Inflammatory macrophage (primary cell): ENCODE measurements at regions not wholly inside any gene's neighbourhood (a gene's known extent, or its start where the extent isn't known, plus 50 kb on each side); places are given as distances from the start of the nearest gene placed in this dataset.
A peak's percentile ranks its signal among the peaks of the same experiment; 100 is the strongest.
"Not testable (repeated sequence)": the region's sequence is repeated elsewhere in the genome, so short reads cannot be mapped to it uniquely, and the experiment has no call there.

Source experiments
- DNase-seq, 2 donors: peaks; one replicate each; pipeline ENCODE4 v3.0.0-alpha.2; 2020 to 2022

DNA sequence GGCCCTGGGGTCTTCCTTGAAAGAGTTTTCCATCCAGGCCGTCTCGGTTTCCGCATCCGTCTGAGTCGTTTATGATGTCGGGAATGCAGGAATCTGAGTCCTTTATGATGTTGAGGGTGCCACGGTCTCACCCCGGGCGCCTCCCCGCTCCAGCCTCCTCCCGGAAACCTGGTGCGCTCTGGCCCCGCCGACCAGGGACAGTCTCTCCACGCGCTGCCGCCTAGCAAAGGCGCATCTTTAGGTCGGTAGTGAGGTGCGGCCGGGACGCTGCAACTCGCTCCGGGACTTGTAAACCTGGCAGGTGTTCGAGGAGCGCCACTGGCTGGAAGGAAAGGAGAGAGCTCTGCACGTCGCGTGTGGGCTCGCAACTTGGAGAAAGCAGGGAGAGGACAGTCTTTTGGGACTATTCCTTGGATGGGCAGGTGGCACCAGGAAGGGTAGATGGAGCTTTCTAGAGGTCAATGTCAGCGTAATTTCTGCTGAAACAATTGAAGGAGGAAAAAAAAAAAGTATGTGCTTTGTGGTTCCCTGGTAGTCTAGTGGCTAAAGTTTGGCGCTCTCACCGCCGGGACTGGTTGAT, 132.0 kb downstream of the FAM72B start:
- not testable (repeated sequence) for DNase-seq

DNA sequence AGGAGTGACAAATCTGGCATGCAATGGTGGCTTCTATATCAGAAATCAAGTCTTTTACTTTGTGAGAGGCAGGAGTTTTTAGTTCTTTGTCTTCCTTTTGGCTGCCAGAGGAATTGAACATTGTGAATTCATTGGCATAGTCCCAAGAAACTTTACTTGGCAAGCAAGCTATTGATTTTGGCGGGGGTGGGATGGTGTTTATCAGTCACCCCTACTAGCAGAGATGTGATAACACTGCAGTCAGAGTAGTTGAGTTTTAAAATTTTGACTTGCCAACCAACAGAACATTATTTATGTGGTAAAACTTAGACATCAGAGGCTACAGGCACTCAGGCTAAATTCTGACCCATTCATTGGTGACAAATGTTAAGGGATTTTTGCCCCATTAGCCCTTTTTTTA, 129.2 kb downstream of the FAM72B start:
- DNase-seq = not testable (repeated sequence)

DNA sequence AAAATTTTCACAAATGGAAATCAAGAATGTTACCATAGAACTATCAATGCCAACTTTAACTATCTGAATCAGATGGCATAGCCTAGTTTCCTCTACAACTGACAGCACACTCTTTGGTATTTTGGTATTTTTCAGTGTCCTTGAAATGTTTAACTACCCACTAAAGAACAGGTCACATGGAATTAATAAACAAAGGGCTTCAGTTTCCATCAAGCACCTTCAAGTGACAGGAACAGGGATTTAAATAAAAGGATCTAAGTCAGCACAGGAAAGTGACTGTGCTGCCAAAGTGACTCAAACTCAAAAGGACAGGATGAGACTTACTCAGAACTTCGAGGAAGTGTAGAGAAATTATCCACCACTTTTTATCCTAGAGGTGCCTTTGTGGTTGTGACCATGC, 117.2 kb downstream of the FAM72B start:
- DNase-seq = not testable (repeated sequence)

DNA sequence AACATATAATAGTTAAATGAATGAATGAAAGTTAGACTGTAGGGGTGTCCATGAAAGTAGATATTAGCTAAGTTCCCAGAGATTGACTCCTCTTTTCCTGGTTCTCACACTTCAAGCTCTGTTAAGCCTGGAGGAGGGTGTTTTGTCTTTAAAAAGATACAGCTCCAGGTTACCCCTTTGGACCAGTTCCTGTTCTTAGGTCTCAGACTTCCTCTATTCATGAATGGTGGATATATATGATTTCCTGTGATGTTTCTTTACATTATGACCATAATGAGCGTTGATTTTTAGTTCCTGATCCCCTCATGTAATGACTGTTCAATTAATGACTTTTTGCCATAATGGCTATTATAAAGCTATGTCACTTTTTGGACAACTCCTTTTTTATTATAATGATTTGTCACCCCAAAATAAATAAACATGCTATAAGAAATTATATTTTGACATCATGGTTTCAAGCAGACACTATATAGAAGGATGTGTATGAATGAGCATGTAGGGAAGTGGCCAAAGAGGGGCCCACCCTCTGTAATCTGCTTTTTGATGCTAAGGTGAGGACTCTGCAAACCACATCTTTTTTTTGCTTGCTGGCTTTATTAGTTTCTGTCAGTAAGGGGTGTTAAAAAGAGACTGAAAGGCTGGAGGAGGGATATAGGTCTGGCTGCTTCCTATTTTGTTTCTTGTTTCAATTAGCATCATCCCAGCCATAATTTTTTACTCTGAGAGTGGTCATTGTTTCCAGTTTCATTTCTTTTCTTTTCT, 115.2 kb downstream of the FAM72B start:
- DNase-seq = not testable (repeated sequence)

DNA sequence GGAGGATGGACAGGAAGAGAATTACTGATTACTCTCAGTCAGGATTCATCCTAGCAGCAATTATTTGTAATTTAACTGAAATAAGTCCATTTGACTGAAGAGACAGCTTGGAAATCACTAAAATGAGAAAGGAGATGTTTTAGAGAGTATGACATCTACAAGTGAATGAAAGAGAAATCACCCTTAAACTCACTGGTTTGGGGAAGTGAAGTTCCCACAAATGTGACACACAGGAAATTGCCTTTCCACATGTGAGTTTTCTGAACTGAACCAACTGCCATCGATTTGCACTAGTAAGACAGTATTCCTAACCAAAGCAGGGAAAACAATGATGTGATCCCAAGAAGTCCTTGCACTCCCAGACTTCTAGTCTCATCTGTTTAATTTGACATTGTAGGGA, 110.3 kb downstream of the FAM72B start:
- not testable (repeated sequence) for DNase-seq

DNA sequence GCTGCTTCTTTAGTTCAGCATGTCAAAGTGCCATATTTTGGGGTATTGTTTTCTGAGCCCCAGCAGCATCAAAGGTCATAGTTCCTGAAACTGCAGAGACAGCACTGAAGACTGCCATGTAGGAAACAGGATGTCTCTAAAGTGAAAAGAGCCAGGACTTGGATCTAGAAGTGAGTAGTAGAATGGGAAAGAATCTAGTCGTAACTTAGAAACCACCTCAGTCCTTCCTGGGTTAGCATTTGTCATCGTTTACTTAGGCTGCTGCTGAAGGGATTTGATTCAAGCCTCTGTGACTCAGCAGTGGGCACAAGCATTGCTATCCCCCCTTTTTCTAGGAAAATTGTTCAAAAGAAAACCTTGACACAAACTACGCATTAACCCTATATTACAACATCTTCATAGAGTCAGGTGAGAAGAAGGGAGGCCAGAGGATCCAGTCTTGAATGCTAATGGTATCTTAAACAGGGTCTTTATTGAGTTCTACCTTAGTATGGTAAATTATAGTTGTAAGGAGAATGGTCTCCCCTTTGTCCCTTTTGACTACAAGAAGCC, 108.8 kb downstream of the FAM72B start:
- not testable (repeated sequence) for DNase-seq

DNA sequence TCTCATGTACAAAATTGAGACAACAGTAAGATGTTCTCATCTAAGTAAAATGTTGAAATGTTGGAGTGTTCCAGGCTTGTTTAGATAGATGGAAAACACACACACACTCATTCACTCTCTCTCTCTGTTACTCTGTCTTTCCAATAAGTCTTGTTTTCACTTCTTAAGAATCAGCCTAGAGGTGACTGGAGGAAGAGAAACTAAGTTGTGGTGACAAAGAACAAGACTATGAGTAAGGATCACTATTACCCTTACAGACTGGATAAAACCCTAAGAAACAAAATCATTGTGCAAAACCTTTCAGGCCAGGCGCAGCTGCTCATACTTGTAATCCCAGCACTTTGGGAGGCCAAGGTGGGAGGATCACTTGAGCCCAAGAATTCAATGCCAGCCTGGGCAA, 107.5 kb downstream of the FAM72B start:
- DNase-seq = not testable (repeated sequence)

DNA sequence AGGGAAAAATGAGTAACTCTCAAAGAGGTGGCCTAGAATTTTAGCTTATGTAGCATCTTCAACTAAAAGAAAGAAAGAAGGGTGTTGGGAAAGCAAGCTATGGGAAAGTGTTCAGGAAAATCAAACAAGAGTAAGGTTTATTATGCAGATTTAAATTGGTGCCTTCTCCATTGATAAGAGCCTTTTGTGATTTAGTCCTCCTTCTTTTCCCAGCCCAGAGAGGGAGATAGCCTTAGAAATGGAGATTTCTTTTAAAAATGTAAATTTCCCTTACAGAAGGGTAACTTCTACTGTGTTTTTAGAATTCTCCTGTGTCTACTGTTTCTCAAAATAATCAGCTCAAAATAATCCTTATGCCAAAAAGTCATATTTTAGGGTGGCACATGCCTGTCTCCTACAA, 104.5 kb downstream of the FAM72B start:
- DNase-seq = not testable (repeated sequence)

DNA sequence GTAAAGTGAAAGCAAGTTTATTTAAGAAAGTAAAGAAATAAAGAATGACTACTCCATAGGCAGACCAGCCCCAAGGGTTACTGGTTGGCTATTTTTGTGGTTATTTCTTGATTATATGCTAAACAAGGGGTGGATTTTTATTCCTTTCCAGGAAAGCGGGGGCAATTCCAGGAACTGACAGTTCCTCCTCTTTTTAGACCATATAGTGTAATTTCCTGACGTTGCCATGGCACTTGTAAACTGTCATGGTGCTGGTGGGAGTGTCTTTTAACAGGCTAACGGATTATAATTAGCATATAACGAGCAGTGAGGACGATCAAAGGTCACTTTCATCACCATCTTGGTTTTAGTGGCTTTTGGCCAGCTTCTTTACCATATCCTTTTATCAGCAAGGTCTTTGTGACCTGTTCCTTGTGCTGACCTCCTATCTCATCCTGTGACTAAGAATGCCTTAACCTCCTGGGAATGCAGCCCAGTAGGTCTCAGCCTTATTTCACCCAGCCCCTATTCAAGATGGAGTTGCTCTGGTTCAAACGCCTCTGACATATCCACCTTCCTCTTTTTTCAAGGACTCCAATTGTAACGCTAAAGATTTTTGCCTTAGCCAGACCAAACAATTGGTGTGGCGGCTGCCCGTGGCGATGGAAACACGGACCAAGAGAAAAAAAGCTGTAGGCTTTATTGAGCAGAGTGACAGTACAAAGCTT, 103.8 kb downstream of the FAM72B start:
- DNase-seq = peak; percentile 86 to 95

DNA sequence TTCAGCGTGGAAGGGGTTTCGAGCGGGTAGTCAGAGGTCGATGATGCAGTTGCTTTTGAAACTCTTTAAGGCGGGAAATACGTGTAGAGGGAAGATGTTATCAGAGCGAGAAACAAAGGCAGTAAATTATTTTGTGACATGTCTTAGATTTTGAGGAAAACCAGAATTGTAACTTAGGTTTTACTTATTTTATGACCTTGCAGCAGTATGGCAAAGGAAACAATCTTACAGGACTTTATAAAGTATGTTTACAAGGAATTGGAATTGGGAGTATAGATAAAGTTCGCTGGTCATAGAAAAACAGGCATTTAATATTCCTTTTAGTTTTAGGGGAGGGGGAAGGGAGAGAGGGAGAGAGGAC, 103.3 kb downstream of the FAM72B start:
- DNase-seq = not testable (repeated sequence)

DNA sequence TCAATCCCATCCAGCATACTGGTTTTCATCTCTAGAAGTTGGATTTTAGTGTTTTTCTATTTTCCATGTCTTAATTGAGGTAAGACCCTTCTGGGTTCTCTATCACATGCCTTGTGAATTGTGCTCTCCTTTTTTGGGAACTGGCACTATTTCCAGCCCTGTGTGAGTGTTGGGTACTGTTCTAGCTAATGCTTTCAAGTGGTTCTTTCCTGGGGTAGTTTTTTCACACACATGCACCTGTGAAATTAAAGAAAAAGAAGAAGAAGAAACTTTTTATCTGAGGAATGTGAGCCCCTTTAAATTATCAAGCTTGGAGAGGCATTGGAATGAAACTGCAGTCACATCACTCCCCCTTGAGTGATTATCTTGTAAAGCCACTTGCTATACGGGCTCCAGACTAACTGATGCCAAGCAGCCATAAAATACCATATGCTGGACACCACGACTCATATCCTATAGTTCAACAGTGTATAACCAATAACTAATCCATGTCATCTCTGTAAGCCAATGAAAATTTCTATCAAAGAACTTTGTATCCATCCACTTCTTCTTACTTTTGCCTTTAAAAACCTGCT, 102.4 kb downstream of the FAM72B start:
- DNase-seq = not testable (repeated sequence)

DNA sequence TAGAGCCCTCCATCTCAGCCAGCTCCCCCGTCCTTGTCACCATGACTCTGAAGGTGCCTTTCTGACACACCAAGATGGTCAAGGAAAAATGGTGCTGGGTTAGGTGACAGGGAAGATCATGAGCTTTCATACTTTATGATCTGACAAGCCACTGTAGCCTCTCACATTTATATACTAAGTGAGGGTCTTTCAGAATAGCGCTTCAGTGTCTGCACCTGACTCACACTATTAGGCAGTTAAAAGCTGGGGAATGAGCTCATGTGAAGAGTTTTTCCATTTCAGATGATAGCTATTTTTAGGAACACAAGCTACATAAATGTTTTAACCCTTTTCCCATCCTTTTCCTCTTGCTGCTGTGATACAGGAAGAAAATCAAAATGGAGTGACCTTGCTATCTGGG, 101.1 kb downstream of the FAM72B start:
- DNase-seq = not testable (repeated sequence)

DNA sequence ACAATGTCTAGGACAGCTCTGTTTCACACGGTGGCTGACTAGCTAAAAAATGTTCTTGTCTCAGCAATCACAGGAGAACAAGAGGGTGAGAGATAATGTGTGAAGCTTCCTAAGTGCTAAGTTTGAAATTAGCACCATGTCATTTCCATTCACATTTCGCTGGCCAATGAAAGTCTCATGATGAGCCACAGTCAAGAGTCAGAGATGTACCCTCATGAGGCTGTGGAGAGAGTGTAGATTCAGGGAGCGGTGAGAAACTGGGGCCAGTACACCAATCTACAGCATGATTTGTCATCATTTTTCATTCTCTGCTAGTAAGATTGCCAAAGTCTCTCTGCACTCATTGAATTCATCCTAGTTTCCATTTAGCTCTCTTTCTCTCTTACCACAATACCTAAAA, 97.9 kb downstream of the FAM72B start:
- DNase-seq = not testable (repeated sequence)

DNA sequence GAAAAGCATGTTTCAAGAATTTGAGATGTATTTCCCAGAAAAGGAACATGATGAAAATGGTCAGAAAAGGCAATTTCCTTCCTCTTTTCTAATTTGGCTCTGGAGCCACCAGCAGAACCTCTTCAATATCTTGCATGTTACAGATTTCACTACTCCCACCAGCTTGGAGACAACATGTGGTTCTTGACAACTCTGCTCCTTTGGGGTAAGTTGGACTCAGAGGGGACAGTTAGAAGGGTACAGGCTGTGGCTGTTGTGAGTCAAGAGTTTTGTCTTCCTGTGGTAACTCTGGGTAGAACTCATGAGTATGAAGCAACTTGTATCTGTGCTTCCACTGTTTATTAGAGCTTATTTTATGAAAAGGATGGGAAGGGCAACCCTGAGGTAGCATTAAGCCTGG, 96.9 kb downstream of the FAM72B start:
- peak; percentile 1 to 6 for DNase-seq

DNA sequence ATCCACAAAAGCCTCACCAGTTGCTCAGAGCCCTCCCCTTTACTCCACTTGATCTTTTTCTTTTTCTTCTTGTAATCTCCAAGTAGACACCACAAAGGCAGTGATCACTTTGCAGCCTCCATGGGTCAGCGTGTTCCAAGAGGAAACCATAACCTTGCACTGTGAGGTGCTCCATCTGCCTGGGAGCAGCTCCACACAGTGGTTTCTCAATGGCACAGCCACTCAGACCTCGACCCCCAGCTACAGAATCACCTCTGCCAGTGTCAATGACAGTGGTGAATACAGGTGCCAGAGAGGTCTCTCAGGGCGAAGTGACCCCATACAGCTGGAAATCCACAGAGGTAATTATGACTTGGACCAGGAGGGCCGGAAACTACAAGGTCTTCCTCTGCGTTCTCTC, 95.6 kb downstream of the FAM72B start:
- not testable (repeated sequence) for DNase-seq

DNA sequence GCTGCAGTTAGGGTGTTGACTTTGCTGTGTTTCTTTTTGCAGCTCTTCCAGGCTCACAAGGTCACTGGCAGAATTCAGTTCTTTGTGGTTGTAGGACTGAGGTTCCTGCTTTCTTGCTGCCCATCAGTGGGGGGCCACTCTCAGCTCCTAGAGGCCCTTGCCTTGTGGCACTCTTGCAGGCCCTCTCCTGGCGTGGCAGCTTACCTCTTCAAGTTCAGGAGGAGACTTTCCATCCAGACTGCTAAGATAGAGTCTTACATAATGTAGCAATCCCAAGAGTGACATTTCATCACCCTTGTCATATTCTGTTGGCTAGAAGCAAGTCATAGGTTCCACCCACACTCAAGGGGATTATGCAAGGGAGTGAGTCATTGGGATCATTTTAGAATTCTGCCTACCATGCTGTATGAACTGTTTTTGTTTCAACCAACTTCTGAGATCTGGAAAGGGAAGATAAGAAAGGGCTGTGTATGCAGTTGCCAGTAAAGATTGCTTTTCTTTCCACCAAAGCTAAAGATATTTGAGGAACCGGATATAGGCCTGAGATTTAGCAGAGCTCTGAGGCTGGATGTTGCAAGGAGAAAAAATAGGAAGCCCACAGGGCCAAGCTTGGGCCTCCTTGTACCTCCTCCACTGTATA, 91.7 kb downstream of the FAM72B start:
- peak; percentile 81 to 92 for DNase-seq

DNA sequence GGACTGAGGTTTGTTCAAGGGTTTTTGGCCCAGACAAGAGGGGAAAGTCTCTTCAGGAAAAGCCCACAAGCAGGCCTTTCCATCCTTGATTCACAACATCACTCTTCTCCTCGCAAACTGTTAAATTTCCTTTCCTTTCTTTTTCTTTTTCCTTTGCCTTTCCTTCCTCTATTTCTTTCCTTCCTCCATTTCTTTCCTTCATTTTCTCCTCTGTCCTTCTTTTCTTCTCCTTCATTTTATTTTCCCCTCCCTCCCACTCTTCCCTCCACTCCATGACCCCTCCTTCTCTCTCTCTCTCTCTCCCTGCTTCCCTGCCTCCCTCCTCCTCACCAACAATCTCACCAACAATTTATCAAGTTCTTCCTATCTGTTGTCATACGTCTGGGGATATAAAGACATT, 89.1 kb downstream of the FAM72B start:
- DNase-seq = not testable (repeated sequence)

DNA sequence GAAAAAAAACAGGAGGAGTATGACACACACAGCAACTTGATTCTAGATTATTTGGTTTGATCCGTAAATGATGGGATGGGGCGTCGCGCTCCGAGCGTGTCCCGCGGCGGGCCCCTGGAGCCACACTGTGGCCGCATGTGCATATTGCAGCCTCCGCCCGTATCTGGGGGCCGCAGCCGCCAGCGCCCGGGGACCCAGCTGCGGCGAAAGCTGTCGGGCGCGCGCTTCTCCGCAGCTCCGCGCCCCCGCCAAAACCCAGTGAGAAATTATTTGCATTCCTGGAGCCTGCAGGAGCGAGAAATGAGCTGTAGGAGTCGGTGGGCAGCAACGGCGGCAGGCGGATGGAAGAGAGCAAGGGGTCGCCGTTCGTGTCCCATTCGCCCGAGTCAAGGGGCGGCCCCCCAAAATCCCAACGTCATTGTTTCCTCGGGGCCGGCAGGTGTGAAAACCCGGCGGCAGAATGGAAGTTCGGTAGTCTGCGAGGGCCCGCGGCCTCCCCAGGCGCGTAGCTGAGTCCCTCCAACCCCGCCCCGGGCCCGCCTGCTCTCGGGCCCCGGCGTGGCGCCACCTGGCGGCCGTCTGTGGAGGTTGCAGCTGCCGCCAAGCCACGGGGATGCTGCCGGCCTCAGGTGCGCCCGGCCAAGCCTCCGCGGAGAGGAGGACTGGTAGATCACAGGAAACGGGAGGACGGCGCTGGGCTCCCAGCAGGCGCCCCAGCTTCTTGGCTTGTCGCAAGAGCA, 86.8 kb downstream of the FAM72B start:
- peak; percentile 65 to 70 for DNase-seq

DNA sequence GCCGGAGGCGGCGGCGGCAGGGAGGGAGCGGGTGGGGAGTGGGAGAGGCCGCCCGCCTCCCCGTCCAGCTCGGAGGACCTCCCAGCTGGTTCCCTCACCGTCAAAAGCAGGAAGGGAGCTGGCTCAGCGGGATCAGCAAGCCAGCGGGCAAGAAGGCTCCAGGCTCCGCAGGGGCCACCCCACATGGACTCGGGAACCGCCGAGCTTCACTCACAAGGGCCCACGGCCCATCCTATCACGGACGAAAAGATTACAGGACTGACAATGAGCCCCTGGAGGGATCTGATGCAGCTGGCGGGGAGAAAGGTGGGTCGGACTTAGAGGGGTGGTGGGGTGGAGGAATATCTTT, 86.3 kb downstream of the FAM72B start:
- DNase-seq = not testable (repeated sequence)

DNA sequence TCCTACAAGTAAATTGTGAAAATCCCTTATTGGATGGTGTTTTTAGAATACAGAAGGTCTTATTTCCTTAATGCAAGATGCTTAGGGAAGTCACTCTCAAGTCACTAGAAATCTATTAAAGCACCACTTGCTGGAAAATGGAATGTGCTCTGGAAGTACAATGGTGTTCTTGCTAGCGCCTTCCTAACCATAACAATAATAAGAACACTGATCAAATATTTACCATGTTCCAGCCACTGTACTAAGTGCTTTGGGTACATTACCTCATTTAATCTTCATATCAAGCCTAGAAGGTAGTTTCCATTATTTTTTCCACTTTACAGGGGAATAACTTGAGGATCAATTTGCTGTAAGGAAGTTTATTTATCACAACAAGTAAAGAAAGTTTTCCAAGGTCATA, 75.1 kb downstream of the FAM72B start:
- DNase-seq = not testable (repeated sequence)

DNA sequence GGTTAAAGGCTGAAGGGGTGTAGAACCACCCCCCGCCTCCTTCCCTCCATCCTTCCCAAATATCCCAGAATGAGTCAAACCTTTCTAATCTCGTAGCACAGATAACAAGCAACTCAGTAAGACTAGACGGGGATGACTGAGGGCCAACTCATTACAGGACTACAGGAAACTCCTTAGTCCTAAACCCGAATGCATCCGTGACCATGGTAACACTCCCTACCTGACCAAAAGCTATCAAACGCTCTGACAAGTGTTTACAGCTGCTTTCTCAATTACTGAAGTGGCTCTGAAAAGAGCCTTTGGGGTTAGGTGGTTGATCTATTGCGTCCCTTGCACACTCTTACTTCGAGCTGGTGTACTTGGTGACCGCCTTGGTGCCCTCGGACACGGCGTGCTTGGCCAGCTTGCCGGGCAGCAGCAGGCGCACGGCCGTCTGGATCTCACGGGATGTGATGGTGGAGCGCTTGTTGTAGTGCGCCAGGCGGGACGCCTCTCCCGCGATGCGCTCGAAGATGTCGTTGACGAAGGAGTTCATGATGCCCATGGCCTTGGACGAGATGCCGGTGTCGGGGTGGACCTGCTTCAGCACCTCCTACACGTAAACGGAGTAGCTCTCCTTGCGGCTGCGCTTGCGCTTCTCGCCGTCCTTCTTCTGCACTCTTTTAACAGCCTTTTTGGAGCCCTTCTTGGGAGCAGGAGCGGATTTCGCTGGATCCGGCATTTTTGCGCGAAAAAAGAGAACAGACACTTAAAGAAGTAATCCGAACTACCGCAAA, 67.4 kb downstream of the FAM72B start:
- DNase-seq = not testable (repeated sequence)
